ENCODE measurements at regions not wholly inside any gene's neighbourhood (a gene's known extent, or its start where the extent isn't known, plus 50 kb on each side); places are given as distances from the start of the nearest gene placed in this dataset.
"Not testable (repeated sequence)": the region's sequence is repeated elsewhere in the genome, so short reads cannot be mapped to it uniquely, and the experiment has no call there.

DNA sequence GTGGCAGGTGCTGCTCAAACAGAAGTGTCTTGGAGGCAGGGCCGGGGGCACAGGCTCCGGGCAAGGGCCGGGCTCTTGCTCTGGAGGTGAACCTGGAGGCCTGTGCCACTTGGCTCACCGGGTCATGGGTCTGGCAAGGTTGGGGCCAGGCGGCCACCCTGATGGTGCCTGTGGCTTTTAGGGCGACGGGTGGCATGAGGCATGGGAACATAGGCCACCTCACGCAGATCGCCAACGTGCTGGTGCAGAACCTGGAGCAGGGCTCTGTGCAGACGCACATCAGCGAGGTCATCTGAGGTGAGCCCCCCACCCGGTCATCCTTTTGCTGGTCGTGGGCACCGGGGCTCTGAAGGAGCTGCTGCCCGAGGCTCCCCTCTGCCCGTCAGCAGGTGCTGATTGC is 202.7 kb downstream of the LIPI start:
- DNase-seq: not testable (repeated sequence)

DNA sequence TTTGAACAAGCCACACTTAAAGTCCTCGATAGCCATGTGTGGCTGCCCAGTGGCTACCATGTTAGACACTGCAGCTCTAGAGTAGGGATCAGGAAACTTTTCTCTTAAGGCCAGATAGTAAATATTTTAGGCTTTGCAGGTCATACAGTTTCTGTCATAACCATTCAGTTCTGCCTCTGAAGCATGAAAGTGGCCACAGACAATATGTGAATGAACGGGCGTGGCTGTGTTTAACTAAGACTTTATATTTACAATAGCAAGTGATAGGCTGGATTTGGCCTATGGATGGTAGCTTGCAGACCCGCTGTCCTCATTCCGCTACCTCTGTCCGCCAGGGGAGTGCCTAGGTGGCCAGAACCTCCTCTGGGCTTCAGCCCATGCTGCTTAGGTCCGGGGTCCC is 204.6 kb downstream of the LIPI start:
- not testable (repeated sequence) for DNase-seq

DNA sequence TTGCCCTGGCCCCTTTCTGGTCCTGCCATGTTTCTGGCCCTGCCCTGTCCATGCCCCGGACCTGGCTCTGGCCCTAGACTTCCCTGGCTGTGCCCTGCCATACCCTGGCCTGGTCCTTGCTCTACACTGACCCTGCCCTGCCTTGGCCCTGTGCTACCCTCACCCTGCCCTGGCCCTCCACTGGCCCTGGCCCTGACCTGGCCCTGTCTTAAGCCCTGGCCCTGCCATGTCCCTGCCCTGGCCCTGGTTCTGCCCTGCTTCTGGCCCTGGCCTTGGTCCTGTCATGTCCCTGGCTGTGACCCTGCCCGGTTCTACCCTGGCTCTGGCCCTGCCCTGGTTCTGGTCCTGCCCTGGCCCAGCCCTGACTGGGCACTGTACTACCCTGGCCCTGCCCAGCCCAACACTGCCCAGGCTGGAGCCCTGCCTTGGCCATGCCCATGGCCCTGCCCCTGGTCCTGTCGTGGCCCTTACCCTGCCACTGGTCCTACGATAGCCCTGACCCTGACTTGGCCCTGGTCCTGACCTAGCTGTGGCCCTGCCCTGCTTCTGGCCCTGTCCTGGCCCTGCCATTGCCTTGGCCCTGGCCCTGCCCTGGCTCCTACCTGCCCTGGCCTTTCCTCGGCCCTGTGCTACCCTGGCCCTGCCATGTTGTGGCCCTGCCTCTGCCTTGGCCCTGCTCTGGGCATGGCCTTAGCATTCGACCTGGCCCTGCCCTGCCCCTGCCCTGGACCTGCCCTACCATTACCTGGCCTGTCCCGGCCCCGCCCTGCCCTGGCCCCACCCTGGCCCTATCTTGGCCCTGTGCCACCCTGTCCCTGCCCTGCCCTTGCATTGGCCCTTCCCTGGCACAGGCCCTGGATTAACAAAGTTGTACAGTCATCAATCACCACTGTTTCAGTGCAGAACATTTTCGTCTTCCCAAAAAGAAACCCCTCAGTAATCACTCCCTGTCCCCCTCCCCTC is 223.5 kb downstream of the LIPI start:
- not testable (repeated sequence) for DNase-seq

DNA sequence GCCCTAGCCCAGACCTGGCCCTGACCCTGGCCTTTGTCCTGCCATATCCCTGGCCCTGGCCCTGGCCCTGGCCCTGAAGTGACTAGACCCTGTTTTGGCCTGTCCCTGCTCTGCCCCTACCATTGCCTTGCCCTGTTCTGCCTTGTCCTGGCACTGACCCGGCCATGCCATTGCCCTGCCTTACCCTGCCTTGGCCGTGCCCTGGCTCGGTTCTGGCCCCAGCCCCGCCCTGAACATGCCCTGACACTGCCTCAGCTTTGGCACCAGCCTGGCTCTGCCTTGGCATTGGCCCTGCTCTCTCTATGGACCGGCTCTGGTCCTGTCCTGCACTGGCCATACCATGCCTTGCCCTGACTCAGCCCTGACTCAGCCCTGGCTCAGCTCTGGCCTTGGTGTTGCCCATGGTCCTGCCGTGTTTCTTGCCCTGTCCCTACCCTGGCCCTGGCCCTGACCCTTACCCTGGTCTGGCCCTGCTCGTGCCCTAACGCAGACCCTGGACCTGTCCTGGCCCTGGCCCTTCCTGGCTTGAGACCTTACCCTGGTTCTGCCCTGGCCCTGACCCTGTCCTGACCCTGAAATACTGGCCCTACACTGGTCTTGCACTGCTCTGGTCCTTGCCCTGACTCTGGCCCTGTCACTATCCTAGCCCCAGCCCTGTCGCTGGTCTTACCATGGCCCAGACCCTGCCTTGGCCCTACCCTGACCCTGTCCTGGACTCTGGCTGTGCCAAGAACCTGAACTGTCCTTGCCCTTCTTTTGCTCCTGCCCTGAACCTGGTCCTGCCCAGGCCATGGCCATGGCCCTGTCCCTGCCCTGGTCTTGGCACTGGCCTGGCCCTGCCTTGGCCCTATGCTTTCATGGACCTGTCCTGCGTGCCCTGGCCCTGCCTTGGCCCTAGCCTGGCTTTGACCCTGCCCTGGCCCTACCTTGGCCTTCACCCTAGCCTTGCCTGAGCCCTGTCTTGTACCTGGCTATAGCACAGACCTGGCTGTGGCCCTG is 224.6 kb downstream of the LIPI start:
- DNase-seq: not testable (repeated sequence)

DNA sequence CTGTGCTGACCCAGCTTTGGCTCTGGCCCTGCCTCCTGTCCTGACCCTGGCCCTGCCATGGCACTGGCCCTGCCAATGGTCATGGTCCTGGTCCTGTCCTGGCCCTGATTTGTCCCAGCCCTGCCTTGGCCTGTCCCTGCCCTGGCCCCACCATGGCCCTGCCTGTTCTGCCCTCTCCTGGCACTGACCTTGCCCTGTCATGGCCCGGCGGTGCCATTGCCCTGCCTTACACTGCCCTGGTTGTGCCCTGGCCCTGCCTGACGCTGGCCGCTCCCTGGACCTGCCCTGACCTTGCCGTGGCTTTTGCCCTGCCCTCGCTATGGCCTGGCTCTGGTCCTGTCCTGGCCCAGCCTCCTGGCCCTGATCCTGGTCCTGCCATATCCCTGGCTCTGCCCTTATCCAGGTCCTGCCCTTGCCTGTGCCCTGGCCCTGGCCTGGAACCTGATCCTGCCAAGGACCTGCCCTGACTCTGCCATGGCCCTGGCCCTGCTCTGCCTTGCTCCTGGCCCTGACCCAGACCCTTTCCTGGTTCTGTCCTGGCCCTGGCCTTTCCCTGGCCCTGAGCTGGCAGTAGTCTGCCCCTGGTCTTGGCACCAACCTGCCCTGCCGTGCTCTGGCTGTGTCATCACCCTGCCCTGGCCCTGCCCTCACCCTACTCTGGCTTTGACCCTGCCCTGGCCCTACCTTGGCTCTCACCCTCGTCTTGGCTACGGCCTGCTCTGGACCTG is 225.5 kb downstream of the LIPI start:
- not testable (repeated sequence) for DNase-seq

DNA sequence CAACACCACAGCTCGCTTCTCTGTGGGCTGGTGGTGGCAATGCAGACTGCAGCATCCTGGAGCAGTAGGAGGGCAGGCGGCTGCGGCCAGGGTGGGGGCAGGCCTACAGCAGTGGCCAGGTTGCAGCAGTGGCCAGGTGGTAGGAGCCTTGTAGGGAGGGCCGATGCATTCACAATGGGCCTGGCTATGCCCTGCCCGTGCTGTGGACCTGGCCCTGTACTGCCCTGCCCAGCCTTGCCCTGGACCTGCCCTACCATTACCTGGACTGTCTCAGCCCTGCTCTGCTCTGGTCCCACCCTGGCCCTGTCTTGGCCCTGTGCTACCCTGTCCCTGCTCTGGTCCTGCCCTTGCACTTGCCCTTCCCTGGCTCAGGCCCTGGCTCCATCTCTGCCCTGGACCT is 226.0 kb downstream of the LIPI start:
- DNase-seq: not testable (repeated sequence)

DNA sequence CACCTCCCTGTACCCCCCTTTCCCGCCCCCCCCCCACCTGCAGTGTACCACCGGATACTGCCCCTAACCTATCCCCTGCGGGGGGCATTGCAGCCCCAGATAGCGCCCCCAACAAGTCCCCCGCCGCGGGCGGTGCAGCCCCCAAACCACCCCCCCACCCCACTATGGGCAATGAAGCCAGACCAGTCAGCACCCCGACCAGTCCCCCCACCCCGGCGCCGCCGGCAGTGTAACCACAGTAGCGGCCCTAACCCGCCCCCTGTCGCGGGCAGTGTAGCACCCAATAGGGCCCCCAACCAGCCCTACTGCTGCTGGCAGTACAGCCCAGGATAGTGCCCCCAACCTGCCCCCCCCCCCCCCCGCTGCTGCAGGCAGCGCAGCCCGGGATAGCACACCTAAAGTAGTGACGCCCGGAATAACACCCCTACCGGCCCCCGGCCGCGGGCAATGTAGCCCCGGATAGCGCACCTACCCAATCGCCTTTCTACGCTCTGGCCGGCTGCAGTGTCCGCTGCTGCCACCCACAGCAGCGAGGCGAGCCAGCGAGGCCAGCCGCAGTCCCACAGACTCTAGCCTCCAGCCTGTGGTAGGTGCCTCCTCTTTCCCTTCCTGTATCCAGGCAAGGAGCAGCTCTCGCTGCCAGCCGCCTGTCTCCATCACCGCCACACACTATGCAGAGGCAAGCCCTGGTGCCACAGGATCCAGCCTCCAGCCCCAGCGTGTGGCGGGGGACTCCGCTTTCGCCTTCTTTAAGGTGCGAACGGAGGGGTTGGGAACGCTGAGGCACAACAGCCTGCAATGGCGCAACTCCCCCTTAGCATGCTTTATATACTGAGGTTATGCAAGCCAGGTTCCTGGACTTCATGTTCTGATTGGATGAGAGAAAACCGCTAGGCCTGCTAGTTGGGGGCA is 229.3 kb downstream of the LIPI start:
- not testable (repeated sequence) for DNase-seq

DNA sequence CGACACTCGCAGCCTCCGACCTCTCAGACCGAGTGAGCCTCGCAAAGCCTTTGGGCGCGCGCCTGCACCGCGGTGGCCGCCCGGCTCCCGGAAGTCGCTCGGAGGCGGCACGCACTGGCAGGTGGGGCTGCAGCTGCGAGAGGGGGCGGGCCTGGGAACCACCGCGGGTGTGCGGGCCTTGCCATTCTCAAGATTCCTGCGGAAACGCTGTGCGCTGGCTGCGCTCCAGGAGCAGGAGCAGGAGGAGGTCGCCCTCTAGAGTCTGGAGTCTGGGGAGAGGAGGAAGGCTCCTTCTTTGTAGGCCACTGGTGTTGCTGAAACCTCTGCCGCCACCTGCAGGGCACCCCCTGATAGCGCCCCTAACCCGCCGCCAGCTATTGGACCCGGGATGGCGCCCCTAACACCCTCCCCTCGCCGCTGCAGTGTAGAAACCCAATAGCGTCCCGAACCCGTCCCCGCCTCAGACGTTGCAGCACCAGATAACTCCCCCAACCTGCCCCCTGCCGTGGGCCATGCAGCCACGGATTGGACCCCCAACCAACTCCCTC is 230.6 kb downstream of the LIPI start:
- not testable (repeated sequence) for DNase-seq

DNA sequence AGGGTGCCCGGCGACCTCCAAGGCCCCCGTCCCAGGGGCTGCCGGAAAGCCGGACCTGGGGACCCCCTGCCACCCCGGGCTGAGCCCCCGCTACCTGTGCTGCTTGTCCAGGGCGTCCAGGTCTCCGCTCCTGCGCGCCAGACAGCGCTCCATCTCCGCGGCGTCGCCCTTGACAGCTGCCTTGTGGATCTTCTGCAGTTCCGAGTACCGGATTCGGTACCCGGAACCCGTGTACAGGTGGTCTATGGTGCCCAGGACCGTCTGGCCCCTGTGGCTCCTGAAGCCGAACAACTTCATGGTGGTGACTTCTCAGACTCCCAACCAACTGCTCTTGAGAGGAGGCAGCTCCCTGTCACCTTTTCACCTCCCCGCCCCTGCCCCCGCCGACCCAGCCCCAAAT is 231.1 kb downstream of the LIPI start:
- not testable (repeated sequence) for DNase-seq

DNA sequence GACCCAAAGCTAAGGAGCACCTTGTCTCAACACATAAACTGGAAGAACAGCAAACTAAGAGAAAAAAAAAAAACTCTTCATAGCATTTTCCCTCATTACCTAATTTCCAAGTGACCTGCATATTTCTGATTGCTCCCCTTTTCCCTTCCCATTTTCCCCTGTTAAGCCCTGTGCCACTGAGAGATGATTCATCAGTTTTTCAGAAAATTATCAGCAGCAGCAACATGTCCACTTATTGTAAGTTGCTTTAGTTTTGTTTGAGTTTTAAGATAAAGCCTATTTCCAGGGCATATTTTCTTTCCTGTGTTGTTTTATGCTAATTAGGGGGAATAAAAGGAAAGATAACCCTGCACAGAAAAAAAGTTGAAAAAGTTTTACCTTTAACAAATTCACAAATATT is 236.2 kb downstream of the LIPI start:
- DNase-seq: not testable (repeated sequence)

DNA sequence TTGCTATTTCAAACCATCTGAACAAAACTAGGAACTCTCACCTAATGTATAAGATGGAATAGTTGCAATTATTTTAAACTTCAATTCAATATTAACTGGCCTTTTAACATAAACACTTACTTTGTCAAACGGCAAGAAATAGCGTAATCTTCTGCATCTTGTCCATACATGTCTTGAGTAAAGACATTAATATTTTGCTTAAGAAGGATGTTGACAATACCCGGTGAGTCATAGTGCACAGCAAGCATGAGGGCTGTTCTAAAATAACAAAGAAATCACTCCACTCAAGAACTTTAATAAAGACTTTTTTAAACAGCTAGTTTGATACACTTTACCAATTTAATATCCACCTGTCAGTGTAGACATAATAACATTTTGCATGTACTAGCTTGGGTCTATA is 240.9 kb downstream of the LIPI start:
- DNase-seq: not testable (repeated sequence)

DNA sequence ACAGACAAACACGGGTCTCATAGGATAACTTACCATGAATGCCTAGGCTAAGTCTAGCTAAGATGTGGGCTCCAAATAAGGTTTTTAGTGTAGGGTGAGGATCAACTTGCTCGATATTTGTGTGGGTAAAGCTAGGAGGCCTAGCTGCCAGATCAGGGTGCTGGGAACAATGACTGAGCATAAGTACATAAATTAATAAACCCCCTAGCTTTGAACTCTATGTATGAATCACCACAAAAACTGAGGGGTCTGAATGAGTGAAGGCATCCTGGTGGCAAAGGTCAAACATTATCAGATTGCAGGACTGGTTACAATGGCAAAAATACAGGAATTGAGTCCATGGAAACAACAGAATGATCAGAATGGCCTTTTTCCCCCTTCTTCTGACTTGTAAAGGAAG is 241.8 kb downstream of the LIPI start:
- DNase-seq: not testable (repeated sequence)

DNA sequence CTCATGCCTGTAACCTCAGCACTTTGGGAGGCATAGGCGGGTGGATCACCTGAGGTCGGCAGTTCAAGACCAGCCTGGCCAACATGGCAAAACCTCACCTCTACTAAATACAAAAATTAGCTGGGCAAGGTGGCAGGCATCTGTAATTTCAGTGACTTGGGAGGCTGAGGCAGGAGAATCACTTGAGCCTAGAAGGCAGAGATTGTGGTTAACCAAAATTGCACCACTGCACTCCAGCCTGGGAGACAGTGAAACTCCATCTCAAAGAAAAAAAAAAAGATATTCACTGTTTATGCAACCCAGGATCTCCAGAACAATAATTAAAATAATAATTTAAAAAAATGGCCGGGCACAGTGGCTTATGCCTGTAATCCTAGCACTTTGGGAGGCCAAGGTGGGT is 247.5 kb downstream of the LIPI start:
- peak; percentile 26 for DNase-seq

DNA sequence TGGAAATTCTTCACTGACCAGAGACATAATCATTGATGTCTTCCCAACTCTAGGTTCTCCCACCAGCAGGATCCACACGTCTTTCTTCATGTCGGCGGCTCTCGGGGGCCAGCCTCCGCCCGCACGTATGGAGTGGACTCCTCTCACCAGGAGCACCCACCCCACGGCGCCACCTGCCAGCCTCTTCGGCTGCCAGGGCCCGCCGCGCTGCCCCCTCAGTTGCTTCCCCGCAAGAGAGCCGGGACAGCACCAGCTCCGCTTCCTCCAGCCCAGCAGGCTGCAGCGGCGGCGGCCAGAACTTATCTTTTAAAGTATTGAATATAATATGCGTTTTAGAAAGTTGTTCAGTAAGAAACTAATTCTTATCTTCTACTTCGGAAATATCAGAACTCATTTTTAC is 273.5 kb downstream of the LIPI start:
- DNase-seq: no peak

DNA sequence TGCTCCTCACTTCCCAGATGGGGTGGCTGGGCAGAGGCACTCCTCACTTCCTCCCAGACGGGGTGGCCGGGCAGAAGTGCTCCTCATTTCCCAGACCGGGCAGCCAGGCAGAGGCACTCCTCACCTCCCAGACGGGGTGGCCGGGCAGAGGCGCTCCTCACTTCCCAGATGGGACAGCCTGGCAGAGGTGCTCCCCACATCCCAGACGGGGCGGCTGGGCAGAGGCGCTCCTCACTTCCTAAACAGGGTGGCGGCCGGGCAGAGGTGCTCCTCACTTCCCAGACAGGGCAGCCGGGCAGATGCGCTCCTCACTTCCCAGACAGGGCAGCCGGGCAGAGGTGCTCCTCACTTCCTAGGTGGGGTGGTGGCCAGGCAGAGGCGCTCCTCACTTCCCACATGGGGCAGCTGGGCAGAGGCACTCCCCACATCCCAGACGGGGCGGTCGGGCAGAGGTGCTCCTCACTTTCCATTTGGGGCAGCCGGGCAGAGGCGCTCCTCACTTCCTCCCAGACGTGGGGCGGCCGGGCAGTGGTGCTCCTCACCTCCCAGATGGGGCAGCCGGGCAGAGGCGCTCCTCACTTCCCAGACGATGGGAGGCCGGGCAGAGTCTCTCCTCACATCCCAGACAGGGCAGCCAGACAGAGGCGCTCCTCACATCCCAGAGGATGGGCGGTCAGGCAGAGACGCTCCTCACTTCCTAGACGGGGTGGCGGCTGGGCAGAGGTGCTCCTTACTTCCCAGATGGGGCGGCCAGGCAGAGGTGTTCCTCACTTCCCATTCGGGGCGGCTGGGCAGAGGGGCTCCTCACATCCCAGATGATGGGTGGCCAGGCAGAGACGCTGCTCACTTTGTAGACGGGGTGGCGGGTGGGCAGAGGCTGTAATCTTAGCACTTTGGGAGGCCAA is 274.5 kb downstream of the LIPI start:
- not testable (repeated sequence) for DNase-seq

DNA sequence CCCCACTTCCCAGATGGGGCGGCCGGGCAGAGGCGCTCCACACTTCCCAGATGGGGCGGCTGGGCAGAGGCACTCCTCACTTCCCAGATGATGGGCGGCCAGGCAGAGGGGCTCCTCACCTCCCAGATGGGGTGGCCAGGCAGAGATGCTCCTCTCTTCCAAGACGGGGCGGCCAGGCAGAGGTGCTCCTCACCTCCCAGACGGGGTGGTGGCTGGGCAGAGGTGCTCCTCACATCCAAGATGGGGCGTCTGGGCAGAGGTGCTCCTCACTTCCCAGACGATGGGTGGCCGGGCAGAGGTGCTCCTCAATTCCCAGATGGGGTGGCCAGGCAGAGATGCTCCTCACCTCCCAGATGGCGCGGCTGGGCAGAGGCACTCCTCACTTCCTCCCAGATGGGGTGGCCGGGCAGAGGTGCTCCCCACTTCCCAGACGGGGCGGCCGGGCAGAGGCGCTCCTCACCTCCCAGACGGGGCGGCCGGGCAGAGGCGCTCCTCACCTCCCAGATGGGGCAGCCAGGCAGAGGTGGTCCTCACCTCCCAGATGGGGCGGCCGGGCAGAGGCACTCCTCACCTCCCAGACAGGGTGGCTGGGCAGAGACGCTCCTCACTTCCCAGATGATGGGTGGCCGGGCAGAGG is 275.2 kb downstream of the LIPI start:
- not testable (repeated sequence) for DNase-seq

DNA sequence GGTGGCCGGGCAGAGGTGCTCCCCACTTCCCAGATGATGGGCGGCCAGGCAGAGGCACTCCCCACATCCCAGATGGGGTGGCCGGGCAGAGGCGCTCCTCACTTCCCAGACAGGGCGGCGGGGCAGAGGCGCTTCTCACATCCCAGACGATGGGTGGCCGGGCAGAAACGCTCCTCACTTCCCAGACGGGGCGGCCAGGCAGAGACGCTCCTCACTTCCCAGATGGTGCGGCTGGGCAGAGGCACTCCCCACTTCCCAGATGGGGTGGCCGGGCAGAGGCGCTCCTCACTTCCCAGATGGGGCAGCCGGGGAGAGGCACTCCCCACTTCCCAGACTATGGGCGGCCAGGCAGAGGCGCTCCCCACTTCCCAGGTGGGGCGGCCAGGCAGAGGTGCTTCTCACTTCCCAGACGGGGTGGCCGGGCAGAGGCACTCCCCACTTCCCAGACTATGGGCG is 275.8 kb downstream of the LIPI start:
- not testable (repeated sequence) for DNase-seq

DNA sequence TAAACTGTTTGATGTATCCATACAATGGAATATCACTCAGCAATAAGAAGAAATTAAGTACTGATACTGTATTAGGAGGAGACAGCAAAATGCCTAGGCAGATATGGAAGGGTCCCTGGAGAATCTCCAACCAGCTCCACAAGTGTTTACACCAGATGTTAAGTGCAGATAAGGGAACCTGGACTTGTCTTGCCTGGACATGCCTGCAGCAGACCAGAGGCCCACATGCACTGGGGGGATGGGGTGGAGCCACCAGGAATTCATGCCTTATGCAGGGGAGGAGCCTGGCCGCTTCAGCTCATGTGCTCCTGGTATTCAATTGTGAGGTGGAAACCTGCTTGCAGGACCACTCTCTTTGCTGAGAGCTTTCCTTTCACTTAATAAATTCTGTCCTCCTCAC is 287.6 kb downstream of the LIPI start:
- DNase-seq: not testable (repeated sequence)

DNA sequence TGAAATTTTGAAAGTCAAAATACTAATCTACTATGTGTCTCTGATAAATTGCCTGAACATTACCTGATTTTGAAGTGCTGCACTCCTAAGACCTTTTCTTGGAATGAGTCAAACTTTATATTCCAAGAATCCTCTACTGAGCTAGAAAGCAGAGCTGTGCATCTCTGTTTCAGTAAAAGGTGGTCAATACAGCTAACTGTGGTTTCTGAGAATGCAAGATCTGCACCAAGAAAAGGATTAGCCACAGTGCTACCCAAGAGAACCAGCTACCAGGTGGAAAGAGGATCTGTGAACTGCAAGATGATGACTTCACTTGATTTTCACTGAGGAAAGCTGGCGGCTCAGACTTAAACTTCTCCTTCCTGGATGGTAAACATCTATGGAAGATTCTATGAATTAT is 289.3 kb downstream of the LIPI start:
- not testable (repeated sequence) for DNase-seq

All from MV-4-11 (cell line).